ENCODE measurements at regions not wholly inside any gene's neighbourhood (a gene's known extent, or its start where the extent isn't known, plus 50 kb on each side); places are given as distances from the start of the nearest gene placed in this dataset.

DNA sequence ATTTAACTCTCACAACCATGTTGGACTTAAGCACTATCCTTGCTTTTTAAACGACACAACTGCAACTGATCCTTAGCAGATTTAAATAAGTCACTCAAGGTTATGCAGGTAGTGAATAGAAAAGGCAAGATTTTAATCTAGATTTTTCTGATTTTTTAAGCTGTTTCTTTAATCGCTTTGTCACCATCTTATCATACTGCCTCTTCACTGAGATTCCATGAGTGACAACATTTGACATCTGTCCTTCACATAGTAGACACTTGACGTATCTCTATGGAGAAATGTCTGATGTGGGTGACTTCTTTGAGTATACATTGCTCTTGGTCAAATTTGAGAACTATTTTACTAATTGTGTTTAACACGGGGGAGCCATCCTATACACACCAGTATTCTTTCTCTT is 839.7 kb downstream of the GATA3 start:
- DNase-seq (ENCODE audit: low spot score), result no peak

DNA sequence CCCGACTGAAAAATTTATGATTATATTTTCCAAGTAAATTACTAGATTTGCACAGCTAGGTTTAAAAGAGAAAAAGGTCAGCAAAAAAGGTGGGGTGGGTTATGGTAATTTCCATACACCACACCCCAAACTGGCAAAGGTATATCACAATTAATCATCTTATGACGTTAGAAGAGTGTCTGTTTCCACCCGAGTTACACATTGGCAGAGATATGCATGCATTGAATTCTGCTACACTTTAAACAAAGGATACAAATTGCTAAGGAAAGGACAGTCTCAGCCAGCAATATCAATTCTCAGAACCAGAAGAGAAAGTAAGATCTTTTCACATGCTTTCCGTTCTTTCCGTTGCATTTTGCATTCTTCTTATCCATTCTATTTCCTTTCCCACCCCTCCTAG is 843.3 kb downstream of the GATA3 start:
- DNase-seq (ENCODE audit: low spot score), result no peak

DNA sequence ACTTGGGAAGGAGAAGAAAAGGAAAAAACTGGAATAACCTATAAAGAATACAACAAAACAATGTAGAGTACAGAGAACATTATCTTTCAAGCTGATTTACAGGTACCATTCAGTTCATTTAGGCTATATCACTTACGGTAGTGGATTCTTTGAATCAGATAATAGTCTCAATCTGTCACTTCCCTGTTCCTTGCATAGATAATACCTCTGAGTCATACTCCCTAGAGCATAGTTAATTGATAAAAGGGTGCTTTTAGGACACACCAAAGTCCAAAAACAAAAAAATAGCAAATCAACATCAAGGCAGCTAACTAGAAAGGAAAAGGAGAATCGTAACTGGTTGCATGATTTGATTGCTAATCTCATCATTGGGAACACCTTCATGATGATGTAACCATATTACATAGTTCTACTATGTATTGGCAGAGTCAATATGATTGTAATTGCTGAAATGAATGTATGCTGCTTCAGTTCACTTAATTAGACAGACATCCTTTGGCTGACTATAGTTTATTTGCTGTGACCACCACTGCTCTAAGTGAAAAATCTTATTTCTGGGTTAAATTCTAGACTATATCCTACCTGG is 844.4 kb downstream of the GATA3 start:
- no peak for DNase-seq (ENCODE audit: low spot score)

DNA sequence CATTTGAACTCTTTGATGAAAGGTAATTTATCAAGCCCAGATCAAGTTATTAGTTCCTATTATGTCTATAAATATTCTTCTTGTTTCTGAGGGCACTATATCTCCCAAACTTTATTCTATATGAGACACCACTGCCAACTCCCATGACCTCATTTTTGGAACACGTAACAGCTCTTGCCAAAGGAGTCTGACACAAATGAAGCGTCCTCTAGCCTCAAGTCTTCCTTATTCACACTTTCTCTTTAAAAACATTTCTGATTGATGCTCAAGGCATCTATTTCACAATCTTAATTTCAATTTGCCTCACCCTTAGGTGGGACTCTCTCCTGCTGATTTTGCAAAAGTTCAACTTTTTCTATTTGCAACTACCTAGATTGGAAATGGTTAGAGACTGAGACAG is 848.4 kb downstream of the GATA3 start:
- DNase-seq (ENCODE audit: low spot score), result no peak

DNA sequence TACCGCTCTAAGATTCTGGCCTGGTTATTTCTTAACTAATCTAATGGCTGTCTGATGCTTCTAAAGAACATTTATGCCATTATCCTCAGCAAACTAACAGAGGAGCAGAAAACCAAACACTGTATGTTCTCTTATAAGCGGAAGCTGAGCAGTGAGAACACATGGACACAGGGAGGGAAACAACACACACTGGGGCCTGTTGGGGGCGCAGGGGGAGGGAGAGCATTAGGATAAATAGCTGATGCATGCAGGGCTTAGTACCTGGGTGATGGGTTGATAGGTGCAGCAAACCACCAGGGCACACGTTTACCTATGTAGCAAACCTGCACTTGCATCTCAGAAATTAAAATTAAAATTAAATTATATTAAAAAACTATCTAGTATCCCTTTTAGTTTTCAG is 853.5 kb downstream of the GATA3 start:
- DNase-seq (ENCODE audit: low spot score), result no peak

DNA sequence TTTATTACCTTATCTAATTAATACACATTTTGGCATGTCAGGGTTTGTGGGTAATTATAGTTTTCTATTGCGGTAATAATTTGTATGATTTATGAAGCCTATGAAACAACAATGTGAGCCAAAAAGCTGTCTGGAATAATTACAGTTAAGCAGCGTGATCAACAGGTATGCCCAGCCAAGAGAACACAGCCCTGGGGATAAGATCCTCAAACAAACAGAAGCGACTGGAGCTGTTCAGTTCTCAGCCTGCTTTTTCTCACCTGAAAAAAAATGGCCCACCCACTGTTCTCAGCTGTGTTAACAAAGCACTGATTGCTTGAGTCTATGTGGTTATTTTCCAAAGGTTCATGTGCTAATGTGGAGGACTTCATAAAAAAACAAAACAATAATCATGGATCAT is 855.8 kb downstream of the GATA3 start:
- no peak for DNase-seq (ENCODE audit: low spot score)

DNA sequence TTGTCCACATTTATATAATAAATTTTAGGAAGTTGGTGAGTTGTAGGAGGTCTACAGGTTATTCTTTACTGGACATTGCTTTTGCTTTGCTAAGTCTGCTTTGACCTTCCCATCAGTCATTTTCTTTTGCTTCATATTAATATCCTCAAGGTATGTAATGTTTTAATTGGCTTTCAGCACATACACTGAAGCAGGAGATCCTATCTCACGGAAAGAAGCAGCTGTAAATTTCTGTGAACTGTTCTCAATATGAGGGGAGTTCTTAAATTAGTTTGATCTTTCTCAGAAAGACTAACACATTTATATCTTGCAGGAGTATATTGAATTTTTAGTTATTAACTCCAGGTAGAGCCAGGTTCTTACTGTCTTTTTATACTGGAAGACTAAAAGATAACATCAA is 856.5 kb downstream of the GATA3 start:
- no peak for DNase-seq (ENCODE audit: low spot score)

DNA sequence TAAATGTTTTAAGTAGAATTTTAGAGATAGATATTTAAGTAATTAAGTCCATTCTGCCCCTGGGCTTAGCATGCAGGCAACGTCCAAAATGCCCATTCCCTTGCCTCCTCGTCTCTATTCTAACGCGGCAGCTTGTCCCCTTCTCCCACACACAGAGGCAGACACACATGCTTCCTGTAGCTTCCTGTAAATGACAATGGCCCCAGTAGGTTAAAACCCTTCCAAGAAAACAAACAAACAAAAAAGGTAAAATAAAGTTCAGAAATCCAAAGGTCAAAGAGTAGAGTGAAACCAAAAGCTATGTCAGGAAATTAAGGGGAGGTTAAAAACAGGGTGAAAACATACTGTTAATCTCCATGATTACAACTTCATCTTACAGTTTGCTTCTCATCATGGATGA is 857.6 kb downstream of the GATA3 start:
- DNase-seq (ENCODE audit: low spot score), result no peak

DNA sequence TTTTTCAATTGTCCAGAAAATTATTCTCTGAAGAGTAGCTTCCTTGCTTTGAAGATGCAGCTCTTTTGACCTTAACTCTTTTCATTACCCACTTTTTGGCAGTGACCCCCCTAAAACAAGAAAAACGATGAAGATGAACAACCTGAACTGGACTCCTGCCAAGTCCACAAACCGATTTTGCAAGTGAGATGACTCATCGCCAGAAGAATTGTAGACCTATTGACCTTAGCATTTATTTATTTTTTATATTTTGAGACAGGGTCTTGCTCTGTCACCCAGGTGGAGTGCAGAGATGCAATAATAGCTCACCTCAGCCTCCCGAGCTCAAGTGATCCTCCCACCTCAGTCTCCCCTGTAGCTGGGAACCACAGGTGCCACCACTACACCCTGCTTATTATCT is 859.2 kb downstream of the GATA3 start:
- DNase-seq (ENCODE audit: low spot score), result no peak

DNA sequence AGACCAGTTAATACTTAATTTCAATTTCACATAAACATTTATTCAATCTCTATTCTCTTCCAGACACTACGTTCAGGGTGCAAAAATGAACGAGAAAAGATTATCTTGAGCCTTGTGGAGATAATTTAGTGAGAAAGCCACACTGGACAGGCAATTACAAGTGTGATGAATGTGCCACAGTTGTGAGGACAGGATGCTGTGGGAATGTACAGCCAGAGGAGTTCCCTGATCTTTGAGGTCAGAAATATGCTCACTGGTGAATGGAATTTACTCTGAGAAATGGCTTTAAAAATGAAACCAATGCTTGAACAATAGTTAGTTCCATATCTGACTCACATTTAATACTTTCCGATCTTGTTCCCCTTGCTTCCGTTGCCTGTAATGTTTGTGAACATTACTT is 864.8 kb downstream of the GATA3 start:
- DNase-seq (ENCODE audit: low spot score), result no peak

DNA sequence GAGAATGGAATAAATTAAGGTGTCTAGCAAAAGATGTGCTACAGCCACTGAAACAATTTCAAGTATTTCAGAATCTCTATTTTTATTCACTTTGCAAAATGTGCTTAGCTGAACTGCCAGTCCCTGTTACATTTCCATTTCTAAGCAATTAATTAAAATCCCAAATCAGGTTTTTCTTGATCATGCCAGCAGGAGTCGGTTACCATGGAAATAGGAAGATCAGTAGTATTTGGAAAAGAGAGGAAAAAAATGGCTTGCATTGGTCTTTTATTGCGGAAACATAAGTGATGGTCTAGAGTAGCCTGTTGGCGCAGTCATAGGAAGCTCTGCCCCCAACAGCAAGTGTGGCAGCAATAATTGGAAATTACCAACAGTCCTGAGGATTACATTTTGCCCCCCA is 867.1 kb downstream of the GATA3 start:
- no peak for DNase-seq (ENCODE audit: low spot score)

DNA sequence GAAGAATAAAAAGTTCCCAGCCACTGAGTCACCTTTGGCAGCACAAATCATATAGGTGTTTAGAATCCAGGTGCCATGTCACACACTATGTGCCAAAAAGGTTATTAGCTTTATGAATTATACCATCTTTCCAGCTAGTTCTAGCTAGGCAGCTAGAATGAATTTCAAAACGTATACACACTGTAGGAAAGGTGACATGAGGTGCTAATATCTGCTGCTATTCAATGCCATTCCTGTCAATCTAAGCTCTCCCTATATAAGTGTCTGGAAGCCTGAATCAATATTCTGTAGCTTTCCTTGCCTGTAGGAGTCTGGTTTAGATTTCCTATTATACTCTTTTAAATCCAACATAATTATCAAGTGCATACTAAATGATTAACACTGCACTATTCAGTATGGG is 868.6 kb downstream of the GATA3 start:
- no peak for DNase-seq (ENCODE audit: low spot score)

DNA sequence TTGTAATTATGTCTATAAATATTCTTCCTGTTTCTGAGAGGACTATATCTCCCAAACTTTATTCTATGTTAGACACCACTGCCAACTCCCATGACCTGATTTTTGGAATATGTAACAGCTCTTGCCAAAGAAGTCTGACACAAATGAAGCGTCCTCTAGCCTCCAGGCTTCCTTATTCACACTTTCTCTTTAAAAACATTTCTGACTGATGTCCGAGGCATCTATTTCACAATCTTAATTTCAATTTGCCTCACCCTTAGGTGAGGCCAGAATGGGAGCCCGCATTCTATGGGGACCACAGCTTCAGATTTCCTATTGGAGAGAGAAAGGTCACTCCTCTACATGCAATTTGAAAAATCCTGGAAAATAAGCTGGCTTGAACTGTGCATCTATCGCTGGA is 873.2 kb downstream of the GATA3 start:
- DNase-seq (ENCODE audit: low spot score), result no peak

DNA sequence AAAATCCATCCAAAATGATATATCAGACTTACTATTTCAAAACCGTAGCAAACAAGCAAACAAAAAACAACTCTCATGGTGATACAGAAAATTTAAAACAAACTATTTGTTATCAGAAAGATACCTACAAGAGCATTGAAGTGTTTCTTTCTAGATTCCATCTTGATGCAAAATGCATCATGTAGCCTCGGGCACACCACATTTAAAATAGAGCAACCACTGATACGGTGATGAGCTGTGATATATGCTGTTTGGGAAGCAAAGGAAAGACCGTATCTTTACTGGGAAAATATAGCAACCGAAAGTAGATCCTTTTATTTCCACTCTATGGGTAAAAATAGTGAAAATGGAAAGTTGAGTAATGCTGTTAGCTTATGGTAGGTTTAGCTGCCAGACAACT is 892.0 kb downstream of the GATA3 start:
- no peak for DNase-seq (ENCODE audit: low spot score)

DNA sequence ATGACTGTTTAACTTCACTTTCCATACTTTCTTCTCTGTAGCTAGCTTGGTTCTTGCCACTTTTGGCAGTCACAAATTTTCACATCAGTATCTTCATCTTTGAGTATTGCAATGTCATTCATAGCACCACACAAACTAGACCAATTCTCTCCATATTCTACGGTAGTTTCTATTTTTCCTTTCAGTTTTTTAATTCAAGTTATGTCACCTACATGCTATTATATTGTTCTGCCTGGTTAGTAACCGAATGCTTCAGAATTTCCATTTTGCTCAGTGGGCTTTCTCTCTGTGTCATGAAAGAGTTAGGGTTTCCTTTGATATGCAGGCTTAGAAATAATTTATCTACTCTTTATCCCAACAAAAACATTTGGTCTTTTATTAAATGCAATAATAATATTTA is 896.5 kb downstream of the GATA3 start:
- DNase-seq (ENCODE audit: low spot score), result no peak

DNA sequence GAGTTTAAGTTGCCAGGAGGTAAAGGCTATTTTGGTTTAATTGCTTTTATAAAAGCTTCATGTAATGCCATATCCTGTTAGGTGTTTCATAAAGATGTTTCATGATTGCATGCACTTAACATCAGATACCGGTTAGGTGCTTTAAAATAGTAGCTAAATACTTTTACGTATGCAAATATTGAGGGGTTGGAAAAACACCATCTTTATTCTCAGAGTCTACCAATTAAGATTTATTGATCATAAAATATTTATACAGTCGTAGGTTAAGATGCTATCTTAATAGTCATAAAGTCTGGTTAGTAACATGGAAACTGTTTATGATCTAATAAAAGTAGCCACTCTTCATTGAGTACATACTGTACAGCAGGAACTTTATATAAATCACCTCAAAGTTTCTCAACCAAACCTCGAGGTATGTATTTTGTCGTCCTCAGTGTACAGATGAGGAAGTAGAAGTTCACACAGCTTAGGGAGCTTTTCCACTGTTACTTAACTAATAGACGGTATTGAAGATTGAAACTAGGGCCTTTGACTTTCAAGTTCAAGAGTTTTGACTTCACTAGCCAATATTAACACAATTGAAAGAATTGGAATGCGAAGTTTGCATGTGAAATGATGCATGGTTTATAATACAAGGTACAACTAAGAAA is 897.1 kb downstream of the GATA3 start:
- no peak for DNase-seq (ENCODE audit: low spot score)

DNA sequence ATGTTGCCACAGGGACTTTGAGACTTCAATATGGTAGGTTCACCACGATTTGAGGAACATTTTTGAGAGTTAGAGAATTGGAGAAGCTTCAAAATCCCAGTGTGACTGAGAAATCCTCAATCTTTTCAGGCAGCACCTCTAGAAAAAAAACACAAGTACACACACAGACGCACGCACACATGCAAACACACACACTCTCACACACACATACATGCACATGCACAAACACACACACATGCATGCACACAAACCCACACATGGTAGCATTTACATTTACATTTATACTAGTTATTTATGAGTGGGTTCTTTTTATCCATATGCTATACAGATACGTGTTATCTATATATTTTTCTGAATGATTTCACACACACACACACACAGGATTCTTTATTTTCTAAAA is 901.9 kb downstream of the GATA3 start:
- DNase-seq (ENCODE audit: low spot score), result no peak

DNA sequence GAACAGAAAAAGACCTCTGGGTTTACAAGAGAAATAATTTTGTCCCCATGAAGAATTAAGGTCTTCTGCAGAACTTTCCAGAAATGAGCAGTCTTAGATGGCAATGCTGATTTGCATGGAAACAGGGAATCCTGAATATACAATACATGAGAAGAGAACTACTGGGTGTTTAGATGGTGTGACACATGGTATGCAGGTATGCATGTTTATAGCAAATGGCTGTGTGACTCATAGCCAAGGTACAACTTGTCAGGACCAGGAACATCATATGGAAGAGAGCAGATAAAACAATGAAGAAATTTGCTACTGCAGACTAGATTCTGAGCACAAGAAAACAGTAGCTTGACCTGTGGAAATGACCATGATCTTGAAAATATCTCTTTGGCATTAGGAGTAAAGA is 907.8 kb downstream of the GATA3 start:
- DNase-seq (ENCODE audit: low spot score), result no peak

DNA sequence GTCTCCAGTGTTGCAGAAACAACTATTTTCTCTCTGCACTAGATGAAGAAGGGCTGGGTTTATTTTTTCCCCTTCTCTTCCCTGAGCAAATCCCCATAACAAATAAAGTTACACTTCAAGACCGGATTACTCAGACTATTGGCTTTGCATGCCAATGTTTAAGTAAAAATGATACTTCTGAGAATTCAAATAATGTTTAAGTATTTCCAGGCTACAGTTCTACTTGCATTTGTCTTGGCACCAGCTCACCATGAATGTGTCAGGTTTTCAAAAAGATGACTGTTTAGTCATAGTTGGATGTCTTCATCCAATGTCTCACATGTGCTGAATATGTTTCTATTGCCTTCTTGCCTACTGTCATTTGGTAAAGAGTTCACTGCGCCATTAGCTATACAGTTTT is 912.6 kb downstream of the GATA3 start:
- no peak for DNase-seq (ENCODE audit: low spot score)

DNA sequence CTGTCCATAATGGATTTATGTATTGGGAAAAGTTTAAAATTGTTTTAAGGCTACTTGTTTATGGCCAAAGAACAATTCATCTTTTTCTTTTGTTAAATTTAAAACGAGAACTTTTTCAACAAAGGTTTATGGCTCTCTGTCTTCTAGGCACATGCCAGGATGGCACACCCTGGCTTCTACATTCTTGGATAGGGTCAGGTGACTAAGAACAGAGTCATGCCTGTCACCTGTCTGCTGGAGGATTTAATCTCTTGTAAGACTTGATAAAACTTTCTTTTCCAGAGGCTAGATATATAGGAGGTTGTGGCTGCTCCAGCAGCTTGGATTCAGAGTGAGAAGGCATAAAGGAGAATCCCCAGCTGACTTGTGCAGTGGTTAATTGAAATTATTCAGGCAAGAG is 915.4 kb downstream of the GATA3 start:
- DNase-seq (ENCODE audit: low spot score), result no peak

DNA sequence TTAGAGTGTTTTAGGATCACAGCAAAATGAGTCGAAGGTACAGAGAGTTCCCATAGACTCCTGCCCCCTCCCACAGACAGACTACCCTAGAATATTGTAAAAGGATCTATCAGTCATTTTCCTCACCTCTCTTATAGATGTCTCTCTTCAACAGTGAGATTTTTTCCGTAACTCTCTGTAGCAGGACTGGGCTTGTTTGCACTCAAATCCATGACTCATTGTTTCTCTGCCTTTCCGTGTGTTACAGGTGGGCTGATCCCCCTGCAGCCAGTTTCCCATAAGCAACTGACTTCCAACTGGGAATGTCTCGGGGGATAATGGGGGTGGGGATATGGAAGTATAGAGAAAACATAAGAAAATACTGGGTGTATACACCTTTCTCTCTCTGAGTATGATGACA is 921.0 kb downstream of the GATA3 start:
- no peak for DNase-seq (ENCODE audit: low spot score)

DNA sequence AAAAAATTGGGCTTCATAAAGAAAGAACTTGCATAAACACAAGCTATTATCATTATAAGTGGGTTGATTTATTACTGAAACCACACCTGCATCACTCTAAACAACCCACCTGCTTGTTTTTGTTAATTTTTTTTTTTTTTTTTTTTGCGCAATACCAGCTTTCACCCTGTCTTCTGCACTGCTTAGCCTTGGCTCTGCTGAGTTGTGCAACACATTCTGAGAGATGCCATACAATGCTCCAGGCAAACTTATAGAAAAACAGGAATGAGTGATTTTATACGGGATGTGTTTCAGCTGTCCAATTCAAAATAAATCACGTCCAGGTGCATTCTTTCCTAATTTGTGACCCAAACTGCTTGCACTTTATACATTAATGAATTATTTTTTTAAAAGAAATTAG is 923.6 kb downstream of the GATA3 start:
- no peak for DNase-seq (ENCODE audit: low spot score)

DNA sequence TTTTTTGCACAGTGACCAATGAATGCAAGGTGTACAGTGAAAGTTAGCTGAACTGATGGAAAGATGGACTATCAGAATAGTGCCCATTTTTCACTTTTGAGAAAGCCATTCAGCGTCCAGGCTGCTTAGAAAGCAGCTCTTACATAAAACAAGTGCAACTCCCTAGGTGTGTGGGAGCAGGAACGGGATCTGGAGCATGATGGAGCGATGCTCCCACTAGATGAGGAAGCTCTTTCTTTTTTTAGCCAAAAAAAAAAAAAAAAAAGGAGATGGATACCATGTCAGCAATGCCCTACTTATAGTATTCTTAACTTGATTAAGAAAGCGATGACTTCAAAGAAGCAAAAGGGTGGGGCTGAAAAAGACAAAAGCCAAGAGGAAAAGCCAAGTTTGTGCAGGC is 925.5 kb downstream of the GATA3 start:
- no peak for DNase-seq (ENCODE audit: low spot score)

DNA sequence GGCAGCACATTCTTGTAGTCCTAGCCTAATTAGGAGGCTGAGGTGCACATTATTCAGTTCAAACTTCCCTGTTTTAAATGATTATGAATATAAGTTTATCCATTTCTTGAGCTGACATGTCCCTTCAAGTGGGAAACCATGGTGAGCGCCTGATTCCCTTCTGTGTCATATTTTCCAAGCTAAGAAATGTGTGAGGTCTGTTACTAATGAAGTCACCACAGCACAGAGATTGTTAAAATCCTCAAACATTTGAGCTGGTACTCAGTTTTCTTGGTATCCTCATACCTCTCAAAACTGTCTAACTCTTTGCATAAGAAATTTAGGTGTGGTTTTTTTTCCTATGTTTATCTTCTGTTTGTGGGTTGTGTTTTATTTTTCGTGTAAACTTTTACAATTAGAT is 926.8 kb downstream of the GATA3 start:
- DNase-seq (ENCODE audit: low spot score), result no peak

DNA sequence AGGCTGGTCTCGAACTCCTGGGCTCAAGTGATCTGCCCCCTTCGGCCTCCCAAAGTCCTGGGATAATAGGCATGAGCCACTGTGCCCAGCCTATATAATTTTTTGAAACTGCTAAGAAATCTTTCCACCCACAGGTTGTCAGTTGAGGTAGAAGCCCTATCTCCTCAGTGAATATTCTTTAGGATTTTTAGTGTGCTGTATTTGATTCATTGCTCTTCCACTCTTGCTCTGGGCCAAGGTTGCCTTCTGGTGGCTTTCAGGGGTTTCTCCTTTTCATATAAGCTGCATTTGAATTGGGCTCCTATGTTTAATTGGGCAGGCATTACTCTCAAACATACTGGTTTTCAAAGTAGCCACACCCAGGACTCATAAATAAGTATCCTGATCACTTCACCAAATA is 931.2 kb downstream of the GATA3 start:
- DNase-seq (ENCODE audit: low spot score), result no peak
